HK-2 (cell line): ENCODE measurements at regions not wholly inside any gene's neighbourhood (a gene's known extent, or its start where the extent isn't known, plus 50 kb on each side); places are given as distances from the start of the nearest gene placed in this dataset.
"Not testable (repeated sequence)": the region's sequence is repeated elsewhere in the genome, so short reads cannot be mapped to it uniquely, and the experiment has no call there.

Source experiments
- DNase-seq: peaks from one replicate; pipeline ENCODE4 v3.0.0-alpha.2; 2018; ENCODE audit not compliant: unreplicated experiment

GRCh38 chr6:119497988-119498727 is 148.6 kb upstream of the MAN1A1 start:
- DNase-seq = no peak

DNA sequence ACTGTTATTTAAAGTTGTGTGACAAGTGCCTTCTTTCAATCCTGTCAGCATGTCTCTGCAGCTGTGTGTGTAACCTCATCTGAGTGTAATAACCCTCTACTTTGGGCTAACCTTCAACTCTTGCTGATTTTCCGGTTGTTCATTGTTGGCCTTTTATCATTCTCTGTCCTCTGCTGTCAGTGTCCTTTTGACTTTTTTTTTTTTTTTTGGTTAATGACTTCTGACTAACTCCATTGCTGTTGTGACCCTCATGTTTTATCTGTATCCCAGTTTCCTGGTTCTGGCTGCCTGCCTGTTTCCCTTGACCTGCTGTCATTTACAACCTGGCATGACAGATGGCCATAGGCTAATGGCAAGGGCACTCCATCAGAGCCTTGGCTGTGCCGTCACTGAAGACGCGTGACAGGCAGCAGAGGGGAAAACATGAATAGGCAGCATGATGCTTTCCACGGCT is 145.7 kb upstream of the MAN1A1 start:
- no peak for DNase-seq

GRCh38 chr6:119493980-119494379 is 144.4 kb upstream of the MAN1A1 start:
- no peak for DNase-seq

- DNase-seq = not testable (repeated sequence)
These were observed 141.6 kb upstream of the MAN1A1 start for GRCh38 chr6:119491112-119491511.

DNA sequence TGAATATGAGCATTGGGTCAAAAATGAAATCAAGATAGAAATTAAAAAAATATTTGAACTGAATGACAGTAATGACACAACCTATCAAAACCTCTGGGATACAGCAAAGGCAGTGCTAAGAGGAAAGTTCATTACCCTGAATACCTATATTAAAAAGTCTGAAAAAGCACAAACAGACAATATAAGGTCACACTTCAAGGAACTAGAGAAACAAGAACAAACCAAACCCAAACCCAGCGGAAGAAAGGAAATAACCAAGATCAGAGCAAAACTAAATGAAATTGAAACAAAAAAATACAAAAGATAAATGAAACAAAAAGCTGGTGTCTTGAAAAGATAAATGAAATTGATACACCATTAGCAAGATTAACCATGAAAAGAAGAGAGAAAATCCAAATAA is 140.5 kb upstream of the MAN1A1 start:
- not testable (repeated sequence) for DNase-seq

- DNase-seq = no peak
These were observed 135.0 kb upstream of the MAN1A1 start for GRCh38 chr6:119484598-119484997.

GRCh38 chr6:119483908-119484307 is 134.3 kb upstream of the MAN1A1 start:
- no peak for DNase-seq

DNA sequence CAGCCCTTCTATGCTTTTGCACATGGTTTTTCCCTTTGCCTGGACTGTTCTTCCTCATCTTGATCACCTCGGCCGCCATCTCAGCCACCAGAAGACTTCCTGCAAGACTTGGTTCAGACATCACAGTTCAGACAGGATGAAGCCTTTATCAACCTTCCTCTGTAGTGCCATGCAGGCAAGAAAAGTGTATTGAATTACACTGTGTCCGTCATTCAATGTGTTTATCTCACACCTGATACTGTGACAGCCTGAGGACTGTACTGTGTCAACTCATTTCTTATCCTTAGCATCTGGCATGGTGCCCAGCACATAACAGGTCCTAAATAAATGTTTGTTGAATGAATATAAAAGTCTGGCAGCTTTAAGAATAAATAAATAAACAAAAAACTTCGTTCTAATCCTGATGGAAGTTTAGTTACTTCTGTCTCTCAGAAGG is 133.3 kb upstream of the MAN1A1 start:
- no peak for DNase-seq

DNA sequence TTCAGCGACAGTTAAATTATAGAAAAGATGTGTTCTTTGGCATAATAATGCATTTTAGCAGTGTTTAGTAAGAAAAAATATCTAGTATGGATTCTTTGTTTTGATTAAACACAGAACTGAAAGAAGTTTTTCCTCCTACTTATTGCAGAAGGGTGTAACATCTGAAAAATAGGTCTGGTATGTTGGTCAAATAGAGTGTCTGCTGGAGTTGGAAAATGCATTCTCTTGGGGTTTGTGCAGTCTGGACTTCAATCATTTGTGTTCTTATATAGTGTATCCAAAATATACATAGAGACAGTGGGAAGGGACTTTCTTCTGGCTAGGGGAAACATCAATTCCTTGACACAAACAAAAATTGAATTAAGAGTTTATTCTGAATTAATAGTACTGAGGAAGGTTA is 132.4 kb upstream of the MAN1A1 start:
- no peak for DNase-seq

DNA sequence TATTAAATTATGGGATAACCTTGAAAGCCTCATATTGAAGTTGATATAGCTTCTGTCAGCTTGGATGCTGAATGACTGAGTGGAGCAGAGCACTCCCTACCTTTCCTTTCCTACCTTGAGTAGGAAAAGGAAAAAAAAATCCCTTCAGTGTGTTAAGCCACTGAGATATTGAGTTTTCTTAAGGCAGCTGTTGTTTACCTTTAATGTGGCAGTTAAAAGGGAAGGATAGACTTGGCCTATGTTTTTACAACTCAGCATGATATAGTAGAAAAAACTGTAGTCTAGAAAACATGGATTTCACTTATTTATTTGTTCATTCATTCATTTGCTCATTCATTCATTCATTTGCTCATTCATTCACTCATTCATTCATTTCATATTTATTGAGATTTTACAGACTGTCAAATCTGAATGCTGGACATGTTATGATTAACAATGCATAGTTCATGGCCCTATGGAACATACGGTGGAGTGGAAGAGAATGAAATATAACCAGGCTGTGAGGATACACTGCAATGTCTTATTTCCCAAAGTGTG is 131.5 kb upstream of the MAN1A1 start:
- no peak for DNase-seq

- no peak for DNase-seq
These were observed 130.5 kb upstream of the MAN1A1 start for GRCh38 chr6:119479860-119480655.

- DNase-seq = no peak
These were observed 127.0 kb upstream of the MAN1A1 start for GRCh38 chr6:119476554-119476953.

DNA sequence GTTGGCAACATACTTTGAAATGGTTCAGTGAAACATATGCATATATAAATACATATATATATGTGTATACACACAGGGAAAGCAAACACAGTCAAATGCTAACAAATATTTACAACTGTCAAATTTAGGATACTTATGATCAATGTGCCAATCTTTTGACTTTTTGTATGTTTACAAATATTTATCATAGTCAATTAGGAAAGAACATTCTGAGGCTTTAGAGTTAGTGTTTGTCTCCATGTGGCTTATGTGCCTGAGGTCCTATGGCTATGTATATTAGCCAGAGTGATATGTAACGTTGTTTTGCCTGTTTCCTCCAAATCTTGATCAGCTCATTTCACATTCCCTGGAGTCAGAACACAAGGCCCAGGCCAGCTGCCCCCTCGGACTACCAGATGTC is 126.5 kb upstream of the MAN1A1 start:
- DNase-seq = no peak

DNA sequence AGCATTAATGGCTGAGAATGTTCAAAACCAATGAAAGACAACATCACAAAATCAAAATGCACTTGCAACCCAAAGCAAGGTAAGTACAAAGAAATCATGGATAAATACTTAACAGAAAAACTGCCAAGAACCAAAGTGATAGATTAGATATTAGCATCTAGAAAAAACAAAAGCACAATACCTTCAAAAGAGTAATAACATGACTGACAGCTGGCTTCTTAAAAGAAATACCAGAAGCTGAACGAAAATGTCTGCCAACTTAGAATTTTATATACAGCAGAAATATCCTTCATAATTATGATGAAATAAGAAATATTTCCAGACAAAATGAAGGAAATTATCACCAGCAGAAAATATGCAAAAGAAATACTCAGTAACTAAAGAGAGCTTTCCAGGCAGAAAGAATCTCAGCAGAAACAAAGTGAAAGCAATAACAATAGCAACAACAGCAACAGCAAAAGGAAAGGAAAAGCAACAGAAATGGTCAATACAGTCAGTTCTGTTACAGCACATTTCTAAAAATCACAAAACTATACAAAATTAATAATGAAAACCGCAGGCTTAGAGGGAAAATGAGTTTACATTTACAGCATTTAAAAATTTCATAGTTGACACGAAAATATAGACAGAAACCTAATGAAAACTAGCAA is 121.5 kb upstream of the MAN1A1 start:
- no peak for DNase-seq

DNA sequence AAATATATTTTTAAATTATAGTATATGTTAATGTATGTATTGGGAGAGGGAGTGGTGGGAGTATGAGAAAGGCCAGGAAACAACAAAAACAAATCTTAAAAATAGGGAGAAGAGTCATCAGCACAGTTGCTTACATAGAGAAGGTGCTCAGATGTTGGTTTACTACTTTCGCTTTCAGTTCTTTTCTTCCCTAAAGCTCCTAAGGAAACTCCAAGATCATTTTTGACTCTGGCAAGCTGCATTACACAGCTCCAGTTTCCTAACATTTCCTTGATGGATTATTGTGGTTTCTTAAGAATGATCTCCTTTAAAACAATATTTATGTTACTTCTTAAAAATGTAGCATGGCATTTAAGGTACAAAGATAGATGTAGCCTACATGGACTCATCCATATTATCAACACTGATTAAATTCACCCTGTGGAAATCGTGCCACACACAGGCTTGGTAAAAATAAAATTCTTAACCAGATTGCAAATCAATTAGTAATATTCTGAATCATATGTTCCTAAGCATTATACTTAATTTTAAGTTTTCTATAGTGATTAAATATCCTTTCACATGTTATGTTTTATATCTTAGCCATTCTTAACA is 118.0 kb upstream of the MAN1A1 start:
- DNase-seq = no peak

DNA sequence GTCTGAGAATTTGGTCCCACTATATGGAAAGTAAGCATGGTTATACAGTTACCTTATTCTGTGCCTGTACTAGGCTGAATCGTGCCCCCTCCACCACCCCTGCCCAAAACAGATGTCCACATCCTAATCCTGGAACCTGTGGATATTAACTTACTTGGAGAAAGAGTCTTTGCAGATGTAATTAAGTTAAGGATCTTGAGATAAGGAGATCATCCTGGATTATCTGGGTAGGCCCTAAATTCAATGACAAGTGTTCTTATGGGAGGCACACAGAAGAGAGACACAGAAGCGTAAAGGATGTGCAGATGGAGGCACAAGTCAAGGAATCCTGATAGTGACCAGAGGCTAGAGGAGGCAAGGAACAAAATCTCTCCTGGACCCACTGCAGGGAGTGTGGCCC is 116.7 kb upstream of the MAN1A1 start:
- DNase-seq = no peak

GRCh38 chr6:119463081-119463626 is 113.6 kb upstream of the MAN1A1 start:
- DNase-seq = no peak

- no peak for DNase-seq
These were observed 111.6 kb upstream of the MAN1A1 start for GRCh38 chr6:119461187-119461586.

- no peak for DNase-seq
These were observed 109.8 kb upstream of the MAN1A1 start for GRCh38 chr6:119459207-119459974.

DNA sequence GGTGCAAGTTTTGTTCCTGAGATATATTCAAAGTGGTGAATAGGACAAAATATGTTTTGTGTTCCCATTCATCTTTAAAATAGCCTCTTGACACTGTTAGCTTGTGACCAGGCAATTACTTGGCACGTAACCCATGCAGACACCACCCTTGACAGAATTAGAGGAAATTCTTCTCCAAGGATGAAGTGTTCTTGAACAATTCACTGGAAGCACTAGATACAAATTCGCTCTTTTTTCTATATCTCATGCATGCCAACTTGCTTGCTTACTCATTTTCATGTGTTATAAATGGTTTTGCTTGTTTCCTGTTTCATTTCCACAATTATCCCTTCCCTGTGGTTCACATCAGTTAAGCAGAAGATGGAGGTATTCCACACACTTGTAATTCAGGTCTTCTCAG is 105.2 kb upstream of the MAN1A1 start:
- DNase-seq = no peak
